Epithelial cell of proximal tubule (primary cell): ENCODE measurements at regions not wholly inside any gene's neighbourhood (a gene's known extent, or its start where the extent isn't known, plus 50 kb on each side); places are given as distances from the start of the nearest gene placed in this dataset.
"Not testable (repeated sequence)": the region's sequence is repeated elsewhere in the genome, so short reads cannot be mapped to it uniquely, and the experiment has no call there.

Experiments used
- DNase-seq: peaks from one replicate; pipeline ENCODE4 v3.0.0-alpha.2; 2011; ENCODE audit warnings: low read depth
- H3K4me3 ChIP-seq: 2 replicates; pipeline ENCODE4 v1.5.1; 2011; ENCODE audit warnings: low read depth, mild to moderate bottlenecking, low read length
- CTCF ChIP-seq: conservative IDR thresholded peaks from 2 replicates; pipeline ENCODE4 v1.5.1; 2012; ENCODE audit warnings: low read depth, mild to moderate bottlenecking, low read length

DNA sequence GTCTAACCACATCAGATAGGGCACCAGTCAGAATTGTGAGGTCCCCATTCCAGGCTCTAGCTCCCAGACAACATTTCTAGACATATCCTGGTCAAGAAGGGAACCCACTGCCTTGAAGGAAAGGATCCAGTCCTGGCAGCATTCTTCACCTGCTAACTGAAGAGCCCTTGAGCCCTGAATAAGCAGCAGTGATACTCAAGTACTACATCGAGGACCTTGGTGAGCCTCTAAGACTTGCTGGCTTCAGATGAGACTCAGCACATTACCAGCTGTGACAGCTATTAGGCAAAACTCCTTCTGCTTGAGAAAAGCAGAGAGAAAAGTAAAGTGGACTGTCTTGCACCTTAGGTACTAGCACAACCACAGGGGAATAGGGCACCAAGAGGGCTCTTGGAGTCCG lies 205.8 kb upstream of the F9 start:
- H3K4me3 ChIP-seq = no peak overlapping the region
- DNase-seq = no peak
- TF ChIP-seq CTCF = no peak

DNA sequence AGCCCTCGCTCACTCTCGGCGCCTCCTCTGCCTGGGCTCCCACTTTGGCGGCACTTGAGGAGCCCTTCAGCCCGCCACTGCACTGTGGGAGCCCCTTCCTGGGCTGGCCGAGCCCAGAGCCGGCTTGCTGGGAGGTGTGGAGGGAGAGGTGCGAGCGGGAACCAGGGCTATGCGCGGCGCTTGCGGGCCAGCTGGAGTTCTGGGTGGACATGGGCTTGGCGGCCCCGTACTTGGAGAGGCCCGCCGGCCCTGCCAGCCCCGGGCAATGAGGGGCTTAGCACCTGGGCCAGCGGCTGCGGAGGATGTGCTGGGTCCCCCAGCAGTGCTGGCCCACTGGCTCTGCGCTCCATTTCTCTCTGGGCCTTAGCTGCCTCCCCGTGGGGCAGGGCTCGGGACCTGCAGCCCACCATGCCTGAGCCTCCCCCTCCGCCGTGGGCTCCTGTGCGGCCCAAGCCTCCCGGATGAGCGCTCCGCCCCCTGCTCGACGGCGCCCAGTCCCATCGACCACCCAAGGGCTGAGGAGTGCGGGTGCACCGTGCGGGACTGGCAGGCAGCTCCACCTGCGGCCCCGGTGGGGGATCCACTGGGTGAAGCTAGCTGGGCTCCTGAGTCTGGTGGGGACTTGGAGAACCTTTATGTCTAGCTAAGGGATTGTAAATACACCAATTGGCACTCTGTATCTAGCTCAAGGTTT lies 209.7 kb upstream of the F9 start:
- DNase-seq, H3K4me3 ChIP-seq: not testable (repeated sequence)

- not testable (repeated sequence) for DNase-seq, H3K4me3 ChIP-seq
These were observed 223.9 kb upstream of the F9 start for GRCh38 chrX:139306675-139307074.

DNA sequence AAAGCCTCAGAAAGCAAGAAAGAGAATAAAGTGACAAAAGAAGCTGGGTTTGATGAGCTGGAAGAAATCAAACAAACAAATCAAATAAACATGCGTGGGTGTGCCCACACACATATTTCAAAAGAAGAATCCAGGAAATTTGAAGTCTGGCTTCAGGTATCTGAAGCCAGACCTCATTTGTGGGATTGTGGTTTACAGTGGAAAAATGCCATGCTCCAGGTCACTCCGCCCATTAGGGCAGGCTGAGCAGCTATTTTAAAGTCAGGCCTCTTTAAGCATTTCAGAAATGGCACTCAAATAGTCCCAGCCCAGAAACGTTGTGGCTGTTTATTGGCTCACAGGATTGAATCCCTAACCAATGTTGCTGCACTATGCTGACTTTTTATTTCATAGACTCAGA lies 226.1 kb upstream of the F9 start:
- no peak for DNase-seq
- TF ChIP-seq CTCF = no peak
- H3K4me3 ChIP-seq = no peak overlapping the region

GRCh38 chrX:139299309-139299708 lies 231.2 kb upstream of the F9 start:
- no peak overlapping the region for H3K4me3 ChIP-seq
- DNase-seq = no peak
- no peak for TF ChIP-seq CTCF

- TF ChIP-seq CTCF = no peak
- no peak for DNase-seq
These were observed 232.1 kb upstream of the F9 start for GRCh38 chrX:139298437-139298836.

GRCh38 chrX:139297638-139298037 lies 232.9 kb upstream of the F9 start:
- H3K4me3 ChIP-seq = no peak overlapping the region
- DNase-seq = no peak
- no peak for TF ChIP-seq CTCF

More at GRCh38 chrX:139298437-139298836, 232.1 kb upstream of the F9 start:
- no peak overlapping the region for H3K4me3 ChIP-seq

GRCh38 chrX:139293991-139294390 lies 236.5 kb upstream of the F9 start:
- no peak for TF ChIP-seq CTCF
- no peak for DNase-seq
- no peak overlapping the region for H3K4me3 ChIP-seq
